SH-SY5Y (cell line): ENCODE measurements at regions not wholly inside any gene's neighbourhood (a gene's known extent, or its start where the extent isn't known, plus 50 kb on each side); places are given as distances from the start of the nearest gene placed in this dataset.

Experiments
- GATA2 ChIP-seq: IDR thresholded peaks from 2 replicates; pipeline ENCODE4 v1.6.1; 2011; ENCODE audit warnings: mild to moderate bottlenecking, low read depth, low read length
- GATA3 ChIP-seq: IDR thresholded peaks from 2 replicates; pipeline ENCODE4 v1.6.1; 2011; ENCODE audit warnings: low read depth, mild to moderate bottlenecking, low read length, moderate library complexity

GRCh38 chr2:234793212-234793785 is 158.5 kb upstream of the SH3BP4 start:
- TF ChIP-seq GATA2 (no peak), GATA3 (no peak)
